Heart left ventricle (tissue), 13 donors: ENCODE measurements at regions not wholly inside any gene's neighbourhood (a gene's known extent, or its start where the extent isn't known, plus 50 kb on each side); places are given as distances from the start of the nearest gene placed in this dataset.

Experiments
- POLR2A ChIP-seq, 2 donors: fragments of 450-650 bp; IDR thresholded peaks; one replicate each; pipeline ENCODE4 v1.6.1; 2017; ENCODE audit warnings: antibody characterized with exemption in 2 of 2, mild to moderate bottlenecking in 2 of 2, moderate library complexity in 2 of 2
- TF ChIP-seq, protein P1 (sequence below), 12 donors: fragments of 200-600 bp; sonication (generic) in 4 of 12; IDR thresholded peaks; one replicate each; pipeline versions ENCODE4 v1.5.0 to v1.8.0; 2018 to 2022; ENCODE audit warnings: antibody characterized with exemption in 12 of 12, mild to moderate bottlenecking in 5 of 12
- donor health status: ischemic (EF 13 %, LVEDD 7.1; RV severe dilation, severe dysfunction).
- donor health status: DM: no; HTN: yes; CAD: no.
- donor health status: DM: no; HTN: no; CAD: no.
- donor health status: ischemic (EF 25% LVEDD 6.9; RV normal size, moderate dysfunction).
- donor health status: ischemic (EF 25% LVEDD 5.7; RV mildly dilated, moderate dysfunction).
- donor health status: ischemic (EF 35%, LVEDD 5.7; RV mildly dilated, moderate dysfunction).
- donor health status: nonischemic (EF 11% LVEDD 7.7; RV severe dilation, severe dysfunction).
- donor health status: DM: yes; HTN: yes; CAD: no.
- donor health status: PGD.
- donor health status: ischemic (EF 29% LVEDD 5.4; RV normal size, mild dysfunction).
- donor health status: nonischemic (EF 23%, LVEDD 6.1; RV moderate dilation, normal function).

DNA sequence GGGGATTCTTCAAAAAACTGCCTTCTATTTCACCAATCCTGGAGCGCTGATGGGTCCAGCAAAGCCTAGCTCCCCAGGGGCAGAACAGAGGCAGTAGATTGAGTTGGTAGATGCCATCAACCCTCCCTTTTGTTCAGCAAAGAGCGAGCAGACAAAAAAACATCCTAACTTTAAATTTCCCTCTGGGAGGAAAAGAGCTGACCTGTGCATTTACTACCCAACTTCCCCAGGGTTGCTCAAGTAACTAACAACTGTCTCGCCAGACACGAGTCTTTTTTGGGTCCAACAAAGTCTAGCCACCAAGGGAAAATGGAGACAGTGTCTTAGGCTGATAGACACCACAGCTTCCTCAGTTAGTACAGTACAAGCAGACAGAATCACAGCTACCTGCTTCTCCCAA lies 476.3 kb upstream of the GRIA1 start:
- TF ChIP-seq POLR2A (IDR thresholded peaks at IDR 0.05): no peak
- TF ChIP-seq, protein P1, sequence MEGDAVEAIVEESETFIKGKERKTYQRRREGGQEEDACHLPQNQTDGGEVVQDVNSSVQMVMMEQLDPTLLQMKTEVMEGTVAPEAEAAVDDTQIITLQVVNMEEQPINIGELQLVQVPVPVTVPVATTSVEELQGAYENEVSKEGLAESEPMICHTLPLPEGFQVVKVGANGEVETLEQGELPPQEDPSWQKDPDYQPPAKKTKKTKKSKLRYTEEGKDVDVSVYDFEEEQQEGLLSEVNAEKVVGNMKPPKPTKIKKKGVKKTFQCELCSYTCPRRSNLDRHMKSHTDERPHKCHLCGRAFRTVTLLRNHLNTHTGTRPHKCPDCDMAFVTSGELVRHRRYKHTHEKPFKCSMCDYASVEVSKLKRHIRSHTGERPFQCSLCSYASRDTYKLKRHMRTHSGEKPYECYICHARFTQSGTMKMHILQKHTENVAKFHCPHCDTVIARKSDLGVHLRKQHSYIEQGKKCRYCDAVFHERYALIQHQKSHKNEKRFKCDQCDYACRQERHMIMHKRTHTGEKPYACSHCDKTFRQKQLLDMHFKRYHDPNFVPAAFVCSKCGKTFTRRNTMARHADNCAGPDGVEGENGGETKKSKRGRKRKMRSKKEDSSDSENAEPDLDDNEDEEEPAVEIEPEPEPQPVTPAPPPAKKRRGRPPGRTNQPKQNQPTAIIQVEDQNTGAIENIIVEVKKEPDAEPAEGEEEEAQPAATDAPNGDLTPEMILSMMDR (IDR thresholded peaks at IDR 0.05): no peak
